Liver (tissue), 7 donors: ENCODE measurements at regions not wholly inside any gene's neighbourhood (a gene's known extent, or its start where the extent isn't known, plus 50 kb on each side); places are given as distances from the start of the nearest gene placed in this dataset.

Experiments used
- DNase-seq: peaks from one replicate; pipeline ENCODE4 v3.0.0-alpha.2; 2017; ENCODE audit warnings: low spot score
- H3K27ac ChIP-seq, 2 donors: one replicate each; pipeline ENCODE4 v1.7.0; 2013; ENCODE audit warnings: inconsistent platforms in 2 of 2, low read length in 2 of 2, control low read depth in 1 of 2, low read depth in 1 of 2, mild to moderate bottlenecking in 1 of 2
- H3K27me3 ChIP-seq, 4 donors: one replicate each; pipeline versions ENCODE4 v1.6.1 to v1.7.0; 2013; ENCODE audit warnings: low read length in 3 of 4, inconsistent platforms in 1 of 4, mild to moderate bottlenecking in 1 of 4, moderate library complexity in 1 of 4; ENCODE audit not compliant: control insufficient read depth in 4 of 4, insufficient read depth in 4 of 4
- H3K36me3 ChIP-seq, 4 donors: one replicate each; pipeline versions ENCODE4 v1.6.1 to v1.7.0; 2013; ENCODE audit warnings: low read length in 3 of 4, mild to moderate bottlenecking in 3 of 4, low read depth in 1 of 4, moderate library complexity in 1 of 4; ENCODE audit not compliant: control insufficient read depth in 4 of 4, insufficient read depth in 3 of 4
- H3K4me1 ChIP-seq, 4 donors: one replicate each; pipeline versions ENCODE4 v1.6.1 to v1.7.0; 2013; ENCODE audit warnings: low read length in 3 of 4, mild to moderate bottlenecking in 3 of 4, moderate library complexity in 1 of 4; ENCODE audit not compliant: control insufficient read depth in 4 of 4, insufficient read depth in 4 of 4
- H3K4me3 ChIP-seq, 3 donors: one replicate each; pipeline versions ENCODE4 v1.6.1 to v1.7.0; 2013; ENCODE audit warnings: low read length in 3 of 3, control low read depth in 1 of 3, low read depth in 1 of 3, mild to moderate bottlenecking in 1 of 3
- H3K9ac ChIP-seq, 2 donors: one replicate each; pipeline ENCODE4 v1.7.0; 2013; ENCODE audit warnings: low read length in 2 of 2, mild to moderate bottlenecking in 2 of 2, moderate library complexity in 2 of 2, control low read depth in 1 of 2, low read depth in 1 of 2
- H3K9me3 ChIP-seq, 4 donors: one replicate each; pipeline versions ENCODE4 v1.6.1 to v1.7.0; 2013; ENCODE audit warnings: low read length in 3 of 4; ENCODE audit not compliant: control insufficient read depth in 4 of 4
- ATF3 ChIP-seq: IDR thresholded peaks from 2 replicates; pipeline ENCODE4 v1.6.1; 2016; ENCODE audit warnings: antibody characterized with exemption
- EGR1 ChIP-seq, 2 donors: IDR thresholded peaks; 2 replicates each; pipeline ENCODE4 v1.6.1; 2016 to 2018; ENCODE audit warnings: antibody characterized with exemption in 2 of 2, low read depth in 2 of 2
- FOXA1 ChIP-seq: IDR thresholded peaks from 2 replicates; pipeline ENCODE4 v1.6.1; 2016; ENCODE audit warnings: antibody characterized with exemption
- FOXA2 ChIP-seq: IDR thresholded peaks from 2 replicates; pipeline ENCODE4 v1.6.1; 2016; ENCODE audit warnings: antibody characterized with exemption
- HNF4A ChIP-seq, 2 donors: conservative IDR thresholded peaks; 2 replicates each; pipeline ENCODE4 v1.6.1; 2016; ENCODE audit warnings: antibody characterized with exemption in 2 of 2, mild to moderate bottlenecking in 2 of 2
- HNF4G ChIP-seq: IDR thresholded peaks from 2 replicates; pipeline ENCODE4 v1.6.1; 2016; ENCODE audit warnings: antibody characterized with exemption
- JUND ChIP-seq, 2 donors: IDR thresholded peaks; 2 replicates each; pipeline ENCODE4 v1.6.1; 2016; ENCODE audit warnings: antibody characterized with exemption in 2 of 2
- MAX ChIP-seq: IDR thresholded peaks from 2 replicates; pipeline ENCODE4 v1.6.1; 2016; ENCODE audit warnings: antibody characterized with exemption
- NR2F2 ChIP-seq: IDR thresholded peaks from 2 replicates; pipeline ENCODE4 v1.6.1; 2016; ENCODE audit warnings: antibody characterized with exemption
- RAD21 ChIP-seq, 2 donors: IDR thresholded peaks; 2 replicates each; pipeline ENCODE4 v1.6.1; 2016; ENCODE audit warnings: antibody characterized with exemption in 2 of 2, mild to moderate bottlenecking in 2 of 2
- REST ChIP-seq: IDR thresholded peaks from 2 replicates; pipeline ENCODE4 v1.6.1; 2016; ENCODE audit warnings: antibody characterized with exemption, mild to moderate bottlenecking
- RXRA ChIP-seq, 2 donors: IDR thresholded peaks; 2 replicates each; pipeline ENCODE4 v1.6.1; 2017 to 2018; ENCODE audit warnings: antibody characterized with exemption in 2 of 2, mild to moderate bottlenecking in 1 of 2
- SP1 ChIP-seq: IDR thresholded peaks from 2 replicates; pipeline ENCODE4 v1.6.1; 2018; ENCODE audit warnings: antibody characterized with exemption, mild to moderate bottlenecking
- TAF1 ChIP-seq: conservative IDR thresholded peaks from 2 replicates; pipeline ENCODE4 v1.6.1; 2016; ENCODE audit warnings: antibody characterized with exemption, mild to moderate bottlenecking
- YY1 ChIP-seq: IDR thresholded peaks from 2 replicates; pipeline ENCODE4 v1.6.1; 2016; ENCODE audit warnings: antibody characterized with exemption, mild to moderate bottlenecking
- ZBTB33 ChIP-seq: IDR thresholded peaks from 2 replicates; pipeline ENCODE4 v1.6.1; 2016; ENCODE audit warnings: antibody characterized with exemption
- WGBS: extraction: QIAGEN DNeasy Blood & Tissue Kit; methylation state at CpG from one replicate; pipeline ENCODE4 v1.1.7; 2013; 5-methylcytosine and 5-hydroxymethylcytosine counted together
- donor health status: healthy.
- donor health status: healthy.
- donor health status: healthy.
- donor health status: healthy.

GRCh38 chr13:108031865-108032264 is 183.5 kb downstream of the LIG4 start:
- no peak for DNase-seq
- 71% methylated on average over 5 of the region's 5 CpGs for WGBS
- Histone ChIP-seq H3K27me3 (no peaks in the 10 kb centered on the region), H3K4me3 (no peak overlapping the region), H3K27ac (no peak overlapping the region), H3K36me3 (no peaks in the 10 kb centered on the region), H3K4me1 (no peaks in the 10 kb centered on the region), H3K9me3 (no peaks in the 10 kb centered on the region), H3K9ac (no peak overlapping the region)
- TF ChIP-seq HNF4G (no peak), RXRA (IDR thresholded peaks at IDR 0.05) (no peak), TAF1 (no peak), ATF3 (no peak), YY1 (no peak), JUND (IDR thresholded peaks at IDR 0.05) (no peak), FOXA1 (no peak), HNF4A (conservative IDR thresholded peaks at IDR 0.05) (no peak), ZBTB33 (no peak), REST (no peak), RAD21 (IDR thresholded peaks at IDR 0.05) (no peak), SP1 (no peak), EGR1 (IDR thresholded peaks at IDR 0.05; ENCODE audit: low read depth in 2 of 2) (no peak), NR2F2 (no peak)

- no peaks in the 10 kb centered on the region for H3K4me1 ChIP-seq
- H3K36me3 ChIP-seq = no peaks in the 10 kb centered on the region
- no peak overlapping the region for H3K4me3 ChIP-seq
- WGBS = 31% methylated on average over 1 of the region's 1 CpG
- H3K27ac ChIP-seq = no peak overlapping the region
- TF ChIP-seq TAF1 (no peak), ATF3 (no peak), RAD21 (IDR thresholded peaks at IDR 0.05) (no peak), FOXA1 (no peak), NR2F2 (no peak), JUND (IDR thresholded peaks at IDR 0.05) (no peak), FOXA2 (no peak), YY1 (no peak), SP1 (no peak), MAX (no peak)
- DNase-seq = no peak
- H3K9ac ChIP-seq = no peak overlapping the region
- no peaks in the 10 kb centered on the region for H3K9me3 ChIP-seq
- H3K27me3 ChIP-seq = no peaks in the 10 kb centered on the region
Measured at GRCh38 chr13:108030769-108031168, 184.6 kb downstream of the LIG4 start.
